ENCODE measurements at regions not wholly inside any gene's neighbourhood (a gene's known extent, or its start where the extent isn't known, plus 50 kb on each side); places are given as distances from the start of the nearest gene placed in this dataset.

GRCh38 chr1:113185463-113186104 is 112.6 kb downstream of the LRIG2 start:
- Histone ChIP-seq H3K27me3 (ENCODE audit: control insufficient read depth in 1 of 2, insufficient read depth in 2 of 2, low read length in 2 of 2) (no peaks in the 10 kb centered on the region), H3K4me3 (ENCODE audit: low read depth in 1 of 2, low read length in 2 of 2) (no peak overlapping the region), H3K4me1 (ENCODE audit: control insufficient read depth in 1 of 2, insufficient read depth in 2 of 2, low read length in 2 of 2) (no peaks in the 10 kb centered on the region), H3K36me3 (ENCODE audit: control insufficient read depth in 1 of 2, insufficient read depth in 2 of 2, low read length in 2 of 2) (no peaks in the 10 kb centered on the region), H3K27ac (ENCODE audit: low read depth, low read length) (no peak overlapping the region), H3K9ac (ENCODE audit: low read depth in 1 of 2, low read length in 2 of 2) (no peak overlapping the region), H3K9me3 (ENCODE audit: control insufficient read depth in 1 of 2, low read length in 2 of 2) (no peaks in the 10 kb centered on the region)

- H3K9ac ChIP-seq (ENCODE audit: low read depth in 1 of 2, low read length in 2 of 2): no peak overlapping the region
- no peak overlapping the region for H3K27ac ChIP-seq (ENCODE audit: low read depth, low read length)
- H3K27me3 ChIP-seq (ENCODE audit: control insufficient read depth in 1 of 2, insufficient read depth in 2 of 2, low read length in 2 of 2): no peaks in the 10 kb centered on the region
- H3K4me1 ChIP-seq (ENCODE audit: control insufficient read depth in 1 of 2, insufficient read depth in 2 of 2, low read length in 2 of 2): peaks cover 0 to 5% of the 10 kb centered on the region in 2 donors
- H3K4me3 ChIP-seq (ENCODE audit: low read depth in 1 of 2, low read length in 2 of 2): no peak overlapping the region
- H3K36me3 ChIP-seq (ENCODE audit: control insufficient read depth in 1 of 2, insufficient read depth in 2 of 2, low read length in 2 of 2): no peaks in the 10 kb centered on the region
- H3K9me3 ChIP-seq (ENCODE audit: control insufficient read depth in 1 of 2, low read length in 2 of 2): no peaks in the 10 kb centered on the region
Measured at GRCh38 chr1:113190078-113190477, 117.1 kb downstream of the LRIG2 start.

GRCh38 chr1:113190930-113191329 is 117.9 kb downstream of the LRIG2 start:
- H3K27ac ChIP-seq (ENCODE audit: low read depth, low read length): no peak overlapping the region
- peak overlapping the region in 1 of 2 donors; percentile 10 for H3K9ac ChIP-seq (ENCODE audit: low read depth in 1 of 2, low read length in 2 of 2)
- H3K4me3 ChIP-seq (ENCODE audit: low read depth in 1 of 2, low read length in 2 of 2): peak overlapping the region; percentile 8 to 41

GRCh38 chr1:113191579-113192076 is 118.6 kb downstream of the LRIG2 start:
- H3K36me3 ChIP-seq (ENCODE audit: control insufficient read depth in 1 of 2, insufficient read depth in 2 of 2, low read length in 2 of 2): no peaks in the 10 kb centered on the region
- H3K27me3 ChIP-seq (ENCODE audit: control insufficient read depth in 1 of 2, insufficient read depth in 2 of 2, low read length in 2 of 2): no peaks in the 10 kb centered on the region
- H3K4me3 ChIP-seq (ENCODE audit: low read depth in 1 of 2, low read length in 2 of 2): peak overlapping the region; percentile 8 to 41
- peaks cover 0 to 5% of the 10 kb centered on the region in 2 donors for H3K4me1 ChIP-seq (ENCODE audit: control insufficient read depth in 1 of 2, insufficient read depth in 2 of 2, low read length in 2 of 2)
- H3K9me3 ChIP-seq (ENCODE audit: control insufficient read depth in 1 of 2, low read length in 2 of 2): no peaks in the 10 kb centered on the region
- no peak overlapping the region for H3K27ac ChIP-seq (ENCODE audit: low read depth, low read length)
- peak overlapping the region in 1 of 2 donors; percentile 10 for H3K9ac ChIP-seq (ENCODE audit: low read depth in 1 of 2, low read length in 2 of 2)

More at GRCh38 chr1:113190930-113191329, 117.9 kb downstream of the LRIG2 start:
- Histone ChIP-seq H3K4me1 (ENCODE audit: control insufficient read depth in 1 of 2, insufficient read depth in 2 of 2, low read length in 2 of 2) (peaks cover 0 to 5% of the 10 kb centered on the region in 2 donors), H3K27me3 (ENCODE audit: control insufficient read depth in 1 of 2, insufficient read depth in 2 of 2, low read length in 2 of 2) (no peaks in the 10 kb centered on the region), H3K9me3 (ENCODE audit: control insufficient read depth in 1 of 2, low read length in 2 of 2) (no peaks in the 10 kb centered on the region), H3K36me3 (ENCODE audit: control insufficient read depth in 1 of 2, insufficient read depth in 2 of 2, low read length in 2 of 2) (no peaks in the 10 kb centered on the region)

GRCh38 chr1:113192242-113192641 is 119.2 kb downstream of the LRIG2 start:
- H3K9me3 ChIP-seq (ENCODE audit: control insufficient read depth in 1 of 2, low read length in 2 of 2): no peaks in the 10 kb centered on the region
- no peaks in the 10 kb centered on the region for H3K36me3 ChIP-seq (ENCODE audit: control insufficient read depth in 1 of 2, insufficient read depth in 2 of 2, low read length in 2 of 2)
- peaks cover 0 to 5% of the 10 kb centered on the region in 2 donors for H3K4me1 ChIP-seq (ENCODE audit: control insufficient read depth in 1 of 2, insufficient read depth in 2 of 2, low read length in 2 of 2)
- no peak overlapping the region for H3K27ac ChIP-seq (ENCODE audit: low read depth, low read length)
- H3K4me3 ChIP-seq (ENCODE audit: low read depth in 1 of 2, low read length in 2 of 2): no peak overlapping the region
- no peak overlapping the region for H3K9ac ChIP-seq (ENCODE audit: low read depth in 1 of 2, low read length in 2 of 2)
- H3K27me3 ChIP-seq (ENCODE audit: control insufficient read depth in 1 of 2, insufficient read depth in 2 of 2, low read length in 2 of 2): no peaks in the 10 kb centered on the region

- Histone ChIP-seq H3K4me3 (ENCODE audit: low read depth in 1 of 2, low read length in 2 of 2) (no peak overlapping the region), H3K27me3 (ENCODE audit: control insufficient read depth in 1 of 2, insufficient read depth in 2 of 2, low read length in 2 of 2) (no peaks in the 10 kb centered on the region), H3K36me3 (ENCODE audit: control insufficient read depth in 1 of 2, insufficient read depth in 2 of 2, low read length in 2 of 2) (no peaks in the 10 kb centered on the region), H3K9me3 (ENCODE audit: control insufficient read depth in 1 of 2, low read length in 2 of 2) (no peaks in the 10 kb centered on the region), H3K4me1 (ENCODE audit: control insufficient read depth in 1 of 2, insufficient read depth in 2 of 2, low read length in 2 of 2) (peaks cover 0 to 5% of the 10 kb centered on the region in 2 donors), H3K9ac (ENCODE audit: low read depth in 1 of 2, low read length in 2 of 2) (no peak overlapping the region), H3K27ac (ENCODE audit: low read depth, low read length) (no peak overlapping the region)
Measured at GRCh38 chr1:113192980-113193379, 120.0 kb downstream of the LRIG2 start.

GRCh38 chr1:113194846-113195830 is 122.1 kb downstream of the LRIG2 start:
- no peaks in the 10 kb centered on the region for H3K36me3 ChIP-seq (ENCODE audit: control insufficient read depth in 1 of 2, insufficient read depth in 2 of 2, low read length in 2 of 2)
- H3K27ac ChIP-seq (ENCODE audit: low read depth, low read length): no peak overlapping the region
- H3K9me3 ChIP-seq (ENCODE audit: control insufficient read depth in 1 of 2, low read length in 2 of 2): no peaks in the 10 kb centered on the region
- no peak overlapping the region for H3K4me3 ChIP-seq (ENCODE audit: low read depth in 1 of 2, low read length in 2 of 2)
- H3K4me1 ChIP-seq (ENCODE audit: control insufficient read depth in 1 of 2, insufficient read depth in 2 of 2, low read length in 2 of 2): peaks cover 0 to 10% of the 10 kb centered on the region in 2 donors
- H3K27me3 ChIP-seq (ENCODE audit: control insufficient read depth in 1 of 2, insufficient read depth in 2 of 2, low read length in 2 of 2): no peaks in the 10 kb centered on the region
- H3K9ac ChIP-seq (ENCODE audit: low read depth in 1 of 2, low read length in 2 of 2): no peak overlapping the region

GRCh38 chr1:113197719-113198330 is 124.8 kb downstream of the LRIG2 start:
- H3K27ac ChIP-seq (ENCODE audit: low read depth, low read length): no peak overlapping the region
- no peaks in the 10 kb centered on the region for H3K9me3 ChIP-seq (ENCODE audit: control insufficient read depth in 1 of 2, low read length in 2 of 2)
- H3K27me3 ChIP-seq (ENCODE audit: control insufficient read depth in 1 of 2, insufficient read depth in 2 of 2, low read length in 2 of 2): no peaks in the 10 kb centered on the region
- H3K4me1 ChIP-seq (ENCODE audit: control insufficient read depth in 1 of 2, insufficient read depth in 2 of 2, low read length in 2 of 2): peaks cover 0 to 5% of the 10 kb centered on the region in 2 donors
- H3K36me3 ChIP-seq (ENCODE audit: control insufficient read depth in 1 of 2, insufficient read depth in 2 of 2, low read length in 2 of 2): no peaks in the 10 kb centered on the region
- H3K9ac ChIP-seq (ENCODE audit: low read depth in 1 of 2, low read length in 2 of 2): no peak overlapping the region
- H3K4me3 ChIP-seq (ENCODE audit: low read depth in 1 of 2, low read length in 2 of 2): no peak overlapping the region

- H3K9me3 ChIP-seq (ENCODE audit: control insufficient read depth in 1 of 2, low read length in 2 of 2): no peaks in the 10 kb centered on the region
- H3K4me3 ChIP-seq (ENCODE audit: low read depth in 1 of 2, low read length in 2 of 2): no peak overlapping the region
- peaks cover 0 to 5% of the 10 kb centered on the region in 2 donors for H3K4me1 ChIP-seq (ENCODE audit: control insufficient read depth in 1 of 2, insufficient read depth in 2 of 2, low read length in 2 of 2)
- H3K27ac ChIP-seq (ENCODE audit: low read depth, low read length): no peak overlapping the region
- no peak overlapping the region for H3K9ac ChIP-seq (ENCODE audit: low read depth in 1 of 2, low read length in 2 of 2)
- H3K27me3 ChIP-seq (ENCODE audit: control insufficient read depth in 1 of 2, insufficient read depth in 2 of 2, low read length in 2 of 2): no peaks in the 10 kb centered on the region
- no peaks in the 10 kb centered on the region for H3K36me3 ChIP-seq (ENCODE audit: control insufficient read depth in 1 of 2, insufficient read depth in 2 of 2, low read length in 2 of 2)
Measured at GRCh38 chr1:113198806-113199205, 125.8 kb downstream of the LRIG2 start.
